Activated naive CD4-positive, alpha-beta T cell treated with anti-CD3 and anti-CD28 coated beads, Interleukin-2, amount 50 U/mL, for 24 hours (primary cell): ENCODE measurements at regions not wholly inside any gene's neighbourhood (a gene's known extent, or its start where the extent isn't known, plus 50 kb on each side); places are given as distances from the start of the nearest gene placed in this dataset.

ENCODE experiments used
- H3K27ac Mint-ChIP-seq: one replicate; pipeline ENCODE4 v1.8.0; 2021; ENCODE audit warnings: mild to moderate bottlenecking, mixed read lengths
- H3K27me3 Mint-ChIP-seq: one replicate; pipeline ENCODE4 v1.8.0; 2021; ENCODE audit warnings: mixed read lengths
- H3K36me3 Mint-ChIP-seq: one replicate; pipeline ENCODE4 v1.8.0; 2021; ENCODE audit warnings: mixed read lengths
- H3K4me1 Mint-ChIP-seq: one replicate; pipeline ENCODE4 v1.8.0; 2021; ENCODE audit warnings: mixed read lengths
- H3K4me3 Mint-ChIP-seq: one replicate; pipeline ENCODE4 v1.8.0; 2021; ENCODE audit warnings: mild to moderate bottlenecking, mixed read lengths
- H3K9me3 Mint-ChIP-seq: one replicate; pipeline ENCODE4 v1.8.0; 2021; ENCODE audit warnings: mixed read lengths

DNA sequence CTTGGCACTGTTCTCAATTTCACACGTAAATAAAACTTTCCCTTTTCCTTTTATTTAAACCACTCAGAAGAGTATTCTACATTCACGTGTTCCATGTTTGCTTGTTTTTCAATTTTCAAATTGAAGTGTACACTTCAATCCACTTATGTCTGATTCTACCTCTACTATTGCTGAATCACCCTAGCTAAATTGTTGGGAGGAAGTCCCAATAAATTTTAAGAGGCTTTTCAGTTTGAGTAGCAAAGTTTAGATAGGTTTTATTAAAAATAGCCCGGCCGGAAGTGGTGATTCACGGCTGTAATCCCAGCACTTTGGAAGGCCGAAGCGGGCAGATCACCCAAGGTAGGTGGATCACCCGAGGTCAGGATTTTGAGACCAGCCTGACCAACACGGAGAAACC is 1414.7 kb upstream of the CELF2 start:
- peaks cover 19% of the 10 kb centered on the region for H3K27me3 Mint-ChIP-seq
- H3K9me3 Mint-ChIP-seq: no peaks in the 10 kb centered on the region
- H3K36me3 Mint-ChIP-seq: no peaks in the 10 kb centered on the region
- H3K27ac Mint-ChIP-seq: no peak overlapping the region
- H3K4me3 Mint-ChIP-seq: no peak overlapping the region
- no peaks in the 10 kb centered on the region for H3K4me1 Mint-ChIP-seq

DNA sequence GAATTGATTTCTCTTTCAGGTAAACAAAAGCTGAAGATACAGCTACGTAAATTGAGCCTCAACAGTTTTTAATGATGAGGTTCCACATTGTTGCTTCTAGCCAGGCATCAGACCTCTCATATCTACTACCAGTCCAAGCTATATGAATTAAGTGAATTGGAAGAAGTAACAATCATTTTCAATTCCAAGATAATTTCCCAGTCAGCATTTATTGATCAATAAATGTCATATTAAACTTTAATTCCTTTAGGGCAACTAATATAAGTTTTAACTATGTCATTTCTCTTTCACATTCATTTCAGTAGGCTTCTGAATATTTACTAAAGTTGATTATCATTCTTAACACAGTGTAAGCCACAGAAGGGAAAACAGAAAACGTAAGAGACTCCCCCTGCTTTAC is 1413.7 kb upstream of the CELF2 start:
- no peaks in the 10 kb centered on the region for H3K36me3 Mint-ChIP-seq
- no peaks in the 10 kb centered on the region for H3K4me1 Mint-ChIP-seq
- H3K4me3 Mint-ChIP-seq: no peak overlapping the region
- H3K9me3 Mint-ChIP-seq: no peaks in the 10 kb centered on the region
- H3K27me3 Mint-ChIP-seq: peaks cover 18% of the 10 kb centered on the region
- H3K27ac Mint-ChIP-seq: no peak overlapping the region

DNA sequence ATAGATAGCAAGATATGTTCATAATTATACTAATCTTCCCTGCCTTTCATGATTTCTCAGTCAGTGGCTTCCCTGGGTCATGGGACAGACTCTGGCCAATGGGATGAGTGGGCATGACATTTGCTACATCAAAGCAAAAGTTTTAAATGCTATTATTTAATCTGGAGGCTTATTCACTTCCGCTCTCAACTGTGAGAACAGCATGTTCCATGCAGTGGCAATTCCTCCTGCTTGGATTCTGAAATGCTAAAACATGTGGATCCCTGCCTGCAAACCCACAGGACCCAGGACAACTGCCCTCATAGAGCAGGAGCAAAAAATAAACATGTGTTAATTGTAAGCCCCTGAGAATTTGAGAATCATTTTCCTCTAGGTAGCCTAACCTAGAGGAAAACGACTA is 1412.4 kb upstream of the CELF2 start:
- no peak overlapping the region for H3K4me3 Mint-ChIP-seq
- H3K4me1 Mint-ChIP-seq: no peaks in the 10 kb centered on the region
- H3K9me3 Mint-ChIP-seq: no peaks in the 10 kb centered on the region
- no peaks in the 10 kb centered on the region for H3K36me3 Mint-ChIP-seq
- H3K27ac Mint-ChIP-seq: no peak overlapping the region
- H3K27me3 Mint-ChIP-seq: peaks cover 17% of the 10 kb centered on the region

GRCh38 chr10:9608602-9609001 is 1409.1 kb upstream of the CELF2 start:
- no peaks in the 10 kb centered on the region for H3K36me3 Mint-ChIP-seq
- no peak overlapping the region for H3K4me3 Mint-ChIP-seq
- no peak overlapping the region for H3K27ac Mint-ChIP-seq
- no peaks in the 10 kb centered on the region for H3K4me1 Mint-ChIP-seq
- no peaks in the 10 kb centered on the region for H3K9me3 Mint-ChIP-seq
- H3K27me3 Mint-ChIP-seq: peaks cover 13% of the 10 kb centered on the region

DNA sequence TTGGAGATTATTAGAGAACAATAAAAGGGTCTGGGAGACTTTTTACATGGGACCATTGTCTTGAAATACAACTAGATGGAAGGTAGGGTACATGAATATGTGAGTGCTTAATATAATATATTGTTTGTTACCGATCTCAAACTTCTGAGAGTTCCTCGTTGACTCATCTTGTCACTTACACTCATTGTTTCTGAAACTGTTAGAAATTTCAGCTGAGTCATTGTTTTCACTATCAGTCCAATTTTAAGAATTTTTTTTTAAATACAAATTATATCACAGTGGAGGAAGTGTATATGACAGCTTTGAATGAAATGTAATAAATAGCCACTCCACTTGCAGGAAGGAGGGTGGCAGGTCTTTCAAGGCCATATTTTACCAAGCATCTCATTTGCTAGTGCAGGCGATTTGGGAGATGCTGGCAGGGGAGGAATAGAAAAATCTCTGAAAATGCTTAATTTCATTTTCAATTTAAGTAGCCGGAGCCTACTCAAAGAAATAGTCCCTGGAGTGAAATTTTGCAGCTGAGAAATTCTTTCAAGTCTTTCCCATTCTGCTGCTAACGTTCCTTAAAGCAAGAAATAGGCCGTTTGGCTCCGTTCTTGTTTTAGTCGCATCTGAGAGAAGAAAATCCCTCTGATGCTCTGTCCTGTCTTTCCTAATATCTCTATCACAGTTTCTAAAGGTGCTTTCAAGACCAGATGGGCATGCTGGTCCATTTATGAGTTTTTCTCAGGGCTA is 1404.2 kb upstream of the CELF2 start:
- Mint-ChIP-seq H3K4me3 (no peak overlapping the region), H3K27ac (no peak overlapping the region), H3K27me3 (peaks cover 4% of the 10 kb centered on the region), H3K4me1 (no peaks in the 10 kb centered on the region), H3K36me3 (no peaks in the 10 kb centered on the region), H3K9me3 (no peaks in the 10 kb centered on the region)

DNA sequence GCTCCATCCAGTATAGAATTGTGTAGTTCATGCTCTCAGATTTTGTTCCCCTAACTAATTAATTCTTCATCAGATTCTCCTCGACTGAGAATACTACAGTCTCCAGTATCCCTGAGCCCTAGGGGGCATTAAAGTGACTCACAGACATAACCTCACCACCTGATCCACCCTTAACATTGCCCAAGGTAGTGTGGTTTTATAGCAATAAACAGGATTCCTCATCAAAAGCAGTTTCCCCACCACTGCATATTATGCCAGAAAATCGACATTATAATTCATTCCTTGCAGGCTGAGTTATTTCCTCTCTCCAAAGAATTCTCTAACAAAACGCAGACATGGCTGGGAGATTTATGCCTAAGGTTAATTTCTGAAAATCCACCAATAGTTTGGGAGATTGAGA is 1402.5 kb upstream of the CELF2 start:
- peaks cover 4% of the 10 kb centered on the region for H3K27me3 Mint-ChIP-seq
- H3K9me3 Mint-ChIP-seq: peaks cover 5% of the 10 kb centered on the region
- H3K4me1 Mint-ChIP-seq: no peaks in the 10 kb centered on the region
- H3K36me3 Mint-ChIP-seq: no peaks in the 10 kb centered on the region
- no peak overlapping the region for H3K4me3 Mint-ChIP-seq
- H3K27ac Mint-ChIP-seq: no peak overlapping the region

GRCh38 chr10:9621216-9621615 is 1396.5 kb upstream of the CELF2 start:
- H3K9me3 Mint-ChIP-seq: peaks cover 10% of the 10 kb centered on the region
- no peak overlapping the region for H3K27ac Mint-ChIP-seq
- no peaks in the 10 kb centered on the region for H3K4me1 Mint-ChIP-seq
- no peak overlapping the region for H3K4me3 Mint-ChIP-seq
- no peaks in the 10 kb centered on the region for H3K36me3 Mint-ChIP-seq
- peaks cover 3% of the 10 kb centered on the region for H3K27me3 Mint-ChIP-seq

DNA sequence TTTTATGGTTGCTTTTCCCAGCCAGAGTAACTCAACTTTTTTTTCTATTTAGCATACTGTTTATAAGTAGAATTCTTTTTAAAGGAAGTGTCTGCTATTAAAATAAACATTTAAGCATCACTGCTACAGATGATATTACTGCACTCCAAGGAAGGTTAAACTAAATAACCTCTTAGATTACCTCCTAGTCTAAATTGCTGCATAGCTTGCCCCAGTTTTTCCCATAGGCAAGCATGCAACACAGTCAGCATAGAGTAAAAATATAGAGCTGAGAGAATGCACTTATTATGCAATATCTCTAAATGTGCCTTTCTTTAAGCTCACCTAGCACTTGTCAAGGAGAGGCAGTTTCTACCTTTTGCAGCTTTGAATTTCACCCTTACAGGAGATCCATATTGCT is 1392.4 kb upstream of the CELF2 start:
- H3K36me3 Mint-ChIP-seq: no peaks in the 10 kb centered on the region
- no peak overlapping the region for H3K4me3 Mint-ChIP-seq
- no peak overlapping the region for H3K27ac Mint-ChIP-seq
- peaks cover 4% of the 10 kb centered on the region for H3K9me3 Mint-ChIP-seq
- H3K27me3 Mint-ChIP-seq: peaks cover 9% of the 10 kb centered on the region
- H3K4me1 Mint-ChIP-seq: no peaks in the 10 kb centered on the region

DNA sequence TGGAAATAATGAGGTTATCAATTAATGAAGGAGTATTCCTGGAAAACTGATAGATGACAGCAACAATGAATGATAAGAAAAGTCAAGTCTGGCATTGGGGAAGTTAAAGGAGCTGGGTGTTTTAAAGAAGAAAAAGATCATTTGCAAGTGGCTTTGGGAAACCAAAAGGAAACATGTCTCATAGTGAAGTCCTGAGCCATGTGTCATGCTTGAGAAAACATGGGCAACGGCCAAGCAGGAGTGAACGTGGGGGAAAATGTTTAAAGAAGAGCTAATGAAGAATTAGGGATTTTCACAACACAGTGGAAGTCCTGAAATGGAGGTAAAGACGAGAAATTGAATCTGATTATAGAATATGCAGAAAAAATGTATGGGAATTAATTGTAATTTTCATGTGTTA is 1383.2 kb upstream of the CELF2 start:
- Mint-ChIP-seq H3K4me1 (no peaks in the 10 kb centered on the region), H3K36me3 (no peaks in the 10 kb centered on the region), H3K4me3 (no peak overlapping the region), H3K9me3 (no peaks in the 10 kb centered on the region), H3K27ac (no peak overlapping the region), H3K27me3 (peaks cover 5% of the 10 kb centered on the region)

DNA sequence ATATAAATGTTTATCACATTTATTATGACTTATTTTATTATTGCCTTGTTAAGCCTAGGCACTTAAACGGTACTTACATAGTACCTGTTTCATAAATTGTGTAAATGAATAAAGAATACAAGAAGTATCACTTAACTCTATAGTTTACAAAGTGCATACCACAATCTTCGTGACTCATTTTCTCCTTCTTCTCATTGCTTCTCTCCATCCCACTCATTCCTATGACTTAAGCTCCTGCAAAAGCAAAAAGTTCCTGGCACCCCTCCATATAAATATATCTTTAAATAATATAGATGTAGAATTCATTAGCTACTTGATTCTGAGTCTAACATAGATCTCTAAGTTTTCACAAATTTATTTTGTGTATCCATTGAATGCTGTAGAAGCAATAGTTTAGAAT is 1382.0 kb upstream of the CELF2 start:
- no peaks in the 10 kb centered on the region for H3K4me1 Mint-ChIP-seq
- no peak overlapping the region for H3K27ac Mint-ChIP-seq
- H3K9me3 Mint-ChIP-seq: no peaks in the 10 kb centered on the region
- no peaks in the 10 kb centered on the region for H3K36me3 Mint-ChIP-seq
- H3K4me3 Mint-ChIP-seq: no peak overlapping the region
- H3K27me3 Mint-ChIP-seq: peaks cover 4% of the 10 kb centered on the region

DNA sequence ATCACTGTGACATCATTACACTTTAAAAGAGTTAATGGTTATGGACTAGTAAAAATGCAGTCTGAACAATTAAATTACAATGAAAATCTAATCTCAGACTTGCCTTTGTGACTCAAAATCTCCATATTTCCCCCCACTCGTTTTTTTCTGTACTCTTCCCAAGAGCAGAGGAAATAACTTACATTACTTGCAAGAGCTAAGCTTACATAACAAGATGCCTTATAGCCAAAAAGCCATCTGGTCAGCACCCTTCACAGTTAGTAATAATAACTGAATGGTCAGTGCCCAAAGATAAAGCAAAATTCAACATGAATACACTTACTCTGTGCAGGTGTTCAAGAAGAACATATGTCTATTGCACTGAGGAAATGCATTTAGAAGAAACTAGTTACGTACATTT is 1381.5 kb upstream of the CELF2 start:
- Mint-ChIP-seq H3K36me3 (no peaks in the 10 kb centered on the region), H3K4me1 (no peaks in the 10 kb centered on the region), H3K27ac (no peak overlapping the region), H3K27me3 (peaks cover 4% of the 10 kb centered on the region), H3K9me3 (no peaks in the 10 kb centered on the region), H3K4me3 (no peak overlapping the region)

DNA sequence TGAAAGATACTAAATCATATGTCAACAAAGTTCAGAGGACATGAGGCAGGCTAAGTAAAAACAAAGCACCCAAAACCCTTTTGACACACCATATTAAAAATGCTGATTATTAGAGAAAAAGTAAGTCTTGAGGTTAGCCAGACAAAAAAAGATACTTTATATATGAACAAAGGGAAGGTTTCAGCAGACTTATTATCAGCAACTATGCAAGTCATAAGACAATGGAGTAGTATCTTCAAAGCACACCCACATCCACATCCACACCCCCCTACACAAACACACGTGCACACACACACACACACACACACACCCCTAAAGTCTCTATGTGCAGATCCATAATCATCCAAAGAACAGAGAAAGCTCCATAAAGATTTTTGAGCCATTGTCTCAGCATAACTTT is 1373.9 kb upstream of the CELF2 start:
- H3K36me3 Mint-ChIP-seq: no peaks in the 10 kb centered on the region
- no peak overlapping the region for H3K4me3 Mint-ChIP-seq
- no peaks in the 10 kb centered on the region for H3K4me1 Mint-ChIP-seq
- H3K9me3 Mint-ChIP-seq: no peaks in the 10 kb centered on the region
- peaks cover 5% of the 10 kb centered on the region for H3K27me3 Mint-ChIP-seq
- no peak overlapping the region for H3K27ac Mint-ChIP-seq

GRCh38 chr10:9645404-9645803 is 1372.3 kb upstream of the CELF2 start:
- H3K27me3 Mint-ChIP-seq: peaks cover 4% of the 10 kb centered on the region
- no peaks in the 10 kb centered on the region for H3K4me1 Mint-ChIP-seq
- H3K9me3 Mint-ChIP-seq: no peaks in the 10 kb centered on the region
- H3K27ac Mint-ChIP-seq: no peak overlapping the region
- H3K4me3 Mint-ChIP-seq: no peak overlapping the region
- H3K36me3 Mint-ChIP-seq: no peaks in the 10 kb centered on the region

DNA sequence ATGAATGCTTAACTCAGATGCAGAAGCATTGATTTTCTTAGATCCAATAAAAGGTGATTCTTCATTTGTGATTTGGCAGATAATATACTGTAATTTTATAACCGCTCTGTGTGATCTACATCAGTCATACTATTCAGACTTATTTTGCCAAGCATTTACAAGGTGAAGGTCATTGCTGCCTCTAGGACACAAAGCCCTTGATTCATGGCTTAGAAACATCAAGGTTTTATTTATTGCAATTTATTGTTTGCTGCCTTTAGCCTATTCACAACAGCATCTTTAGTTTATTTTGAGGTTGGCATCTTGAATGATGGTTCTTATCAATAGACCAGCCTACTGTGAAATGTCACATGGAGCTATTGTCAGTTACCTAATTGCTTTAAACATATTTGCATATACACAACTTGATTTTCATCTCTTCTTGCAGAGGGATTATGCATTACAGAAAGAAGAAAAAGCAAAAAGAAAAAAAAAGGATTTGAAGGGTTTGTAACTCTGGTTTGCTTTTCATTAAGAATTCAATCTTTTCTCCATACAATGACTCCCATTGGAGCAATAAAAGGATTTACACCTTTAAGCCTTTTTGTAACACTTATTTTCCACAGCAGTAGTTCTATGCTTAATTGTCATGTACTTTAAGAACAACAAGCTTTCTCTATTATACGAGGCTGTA is 1371.6 kb upstream of the CELF2 start:
- H3K4me3 Mint-ChIP-seq: no peak overlapping the region
- no peaks in the 10 kb centered on the region for H3K9me3 Mint-ChIP-seq
- H3K36me3 Mint-ChIP-seq: no peaks in the 10 kb centered on the region

GRCh38 chr10:9654261-9654660 is 1363.4 kb upstream of the CELF2 start:
- peaks cover 7% of the 10 kb centered on the region for H3K9me3 Mint-ChIP-seq
- H3K27ac Mint-ChIP-seq: no peak overlapping the region
- no peaks in the 10 kb centered on the region for H3K36me3 Mint-ChIP-seq
- H3K4me3 Mint-ChIP-seq: no peak overlapping the region
- no peaks in the 10 kb centered on the region for H3K4me1 Mint-ChIP-seq
- peaks cover 6% of the 10 kb centered on the region for H3K27me3 Mint-ChIP-seq

More for the DNA sequence above, 1371.6 kb upstream of the CELF2 start:
- Mint-ChIP-seq H3K27ac (no peak overlapping the region), H3K27me3 (peaks cover 4% of the 10 kb centered on the region), H3K4me1 (no peaks in the 10 kb centered on the region)

DNA sequence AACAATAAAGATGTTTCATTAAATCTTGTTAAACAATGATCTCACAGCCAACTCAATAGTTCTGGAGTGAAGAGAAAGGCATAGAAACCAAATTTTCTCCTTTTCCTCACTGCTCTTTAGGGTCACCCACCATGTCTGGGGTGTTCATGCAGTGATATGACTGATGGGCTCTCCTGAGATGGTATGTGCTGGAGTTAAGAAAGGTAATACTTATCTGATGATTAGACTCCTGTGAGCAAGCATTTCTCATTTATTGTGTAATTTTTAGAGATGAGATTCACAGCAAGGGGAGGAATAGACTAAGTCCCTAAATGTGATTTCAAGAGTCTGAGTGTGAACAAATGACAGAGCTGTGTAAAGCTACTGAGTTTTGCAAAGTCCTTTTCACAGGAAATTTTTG is 1361.3 kb upstream of the CELF2 start:
- Mint-ChIP-seq H3K9me3 (peaks cover 7% of the 10 kb centered on the region), H3K4me1 (no peaks in the 10 kb centered on the region), H3K36me3 (no peaks in the 10 kb centered on the region), H3K27me3 (peaks cover 6% of the 10 kb centered on the region), H3K4me3 (no peak overlapping the region), H3K27ac (no peak overlapping the region)

DNA sequence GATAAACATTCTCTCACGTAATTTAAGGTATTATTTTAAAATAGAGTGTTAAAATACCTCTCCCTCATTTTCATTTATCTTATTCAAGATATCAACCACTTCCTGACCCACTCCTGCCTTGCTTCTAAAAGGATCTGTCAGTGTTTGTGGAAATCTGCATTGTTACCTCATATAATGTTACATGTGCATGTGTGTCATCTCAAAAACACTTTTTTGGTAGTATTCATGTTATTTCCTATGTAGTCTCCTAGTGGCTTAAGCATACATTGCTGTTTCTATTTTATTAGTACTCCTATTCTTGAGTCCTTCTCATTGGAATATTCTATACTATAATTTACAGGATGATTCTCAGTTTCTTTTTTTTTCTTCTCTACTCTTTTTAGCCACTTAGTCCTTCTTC is 1360.7 kb upstream of the CELF2 start:
- Mint-ChIP-seq H3K27ac (no peak overlapping the region), H3K9me3 (peaks cover 7% of the 10 kb centered on the region), H3K4me3 (no peak overlapping the region), H3K36me3 (no peaks in the 10 kb centered on the region), H3K4me1 (no peaks in the 10 kb centered on the region), H3K27me3 (peaks cover 6% of the 10 kb centered on the region)
